T-helper 2 cell (primary cell): ENCODE measurements at regions not wholly inside any gene's neighbourhood (a gene's known extent, or its start where the extent isn't known, plus 50 kb on each side); places are given as distances from the start of the nearest gene placed in this dataset.

ENCODE experiments used
- DNase-seq, 5 experiments: peaks; one replicate each; pipeline versions ENCODE4 v3.0.0 to v3.0.0-alpha.2; 2012 to 2022

GRCh38 chr3:154538566-154539360, 108.8 kb upstream of the GPR149 start:
- no peak for DNase-seq

DNA sequence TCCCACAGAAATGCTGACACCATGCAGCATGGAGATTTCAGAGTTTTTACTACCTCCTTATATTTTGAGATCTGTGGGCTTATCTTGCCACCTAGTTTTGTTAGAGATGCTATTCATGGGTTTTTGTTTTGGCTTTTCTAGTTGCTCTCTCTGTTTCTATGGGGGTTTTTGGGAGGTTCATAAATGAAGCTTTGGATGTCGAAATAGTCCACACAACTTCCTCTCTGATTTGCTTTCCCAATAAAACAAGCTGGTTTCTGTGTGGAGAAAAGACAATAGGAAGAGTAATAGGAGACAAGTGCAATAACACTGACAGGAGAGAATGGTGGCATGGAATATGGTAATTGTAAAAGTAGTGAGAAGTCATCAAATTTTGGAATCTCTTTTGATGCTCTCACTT, 106.8 kb upstream of the GPR149 start:
- no peak for DNase-seq

GRCh38 chr3:154522036-154522602, 92.1 kb upstream of the GPR149 start:
- no peak for DNase-seq

DNA sequence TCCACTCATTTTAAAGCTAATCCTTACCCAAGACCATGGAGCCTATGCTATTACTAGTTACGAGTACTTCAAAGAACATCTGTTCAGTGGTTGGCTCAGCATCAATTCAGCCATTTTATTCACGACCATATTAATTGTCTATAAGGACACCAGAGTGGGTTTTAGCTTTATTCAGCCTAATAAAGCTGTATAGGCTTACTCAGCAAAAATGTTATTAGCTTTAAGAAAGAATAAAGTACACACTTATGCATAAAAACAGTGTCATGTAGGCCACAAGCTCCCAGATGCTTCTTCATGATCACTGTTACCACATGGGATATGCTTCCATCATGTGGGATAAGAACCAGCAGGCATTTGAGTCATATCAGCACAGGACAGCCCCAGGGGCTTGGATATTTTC, 87.4 kb upstream of the GPR149 start:
- DNase-seq, result no peak

DNA sequence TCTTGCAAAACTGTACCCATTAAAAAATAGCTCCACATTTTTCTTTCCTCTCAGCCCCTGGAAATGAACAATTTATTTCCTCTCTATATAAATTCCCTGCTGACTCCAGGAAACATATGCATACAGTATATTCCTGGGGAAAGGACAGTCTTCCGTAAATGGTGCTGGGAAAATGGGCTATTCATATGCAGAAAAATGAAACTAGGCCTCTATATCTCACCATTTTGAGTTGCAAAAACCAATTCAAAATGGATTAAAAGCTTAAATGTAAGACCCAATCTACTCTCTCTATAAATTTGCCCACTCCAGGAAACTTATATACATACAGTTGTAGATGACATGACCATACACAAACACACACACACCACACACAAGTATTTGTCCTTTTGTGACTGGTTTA, 85.9 kb upstream of the GPR149 start:
- DNase-seq, result no peak

GRCh38 chr3:154510780-154511179, 80.8 kb upstream of the GPR149 start:
- no peak for DNase-seq

DNA sequence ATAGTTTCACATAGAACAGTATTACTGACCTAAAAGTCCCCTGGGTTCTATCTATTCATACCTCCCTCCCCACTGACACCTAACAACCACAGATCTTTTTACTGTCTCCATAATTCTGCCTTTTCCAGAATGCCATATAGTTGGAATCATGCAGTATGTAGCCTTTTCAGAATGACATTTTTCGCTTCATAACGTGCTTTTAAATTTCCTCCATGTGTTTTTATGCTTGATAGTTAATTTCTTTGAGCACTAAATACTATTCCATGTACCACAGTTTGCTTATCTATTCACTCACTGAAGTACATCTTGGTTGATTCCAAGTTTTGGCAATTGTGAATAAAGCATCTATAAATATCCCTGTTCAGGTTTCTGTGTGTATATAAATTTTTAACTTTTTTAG, 77.7 kb upstream of the GPR149 start:
- DNase-seq, result no peak

- no peak for DNase-seq
Measured at GRCh38 chr3:154496978-154497377, 67.0 kb upstream of the GPR149 start.

- no peak for DNase-seq
Measured at GRCh38 chr3:154496540-154496939, 66.5 kb upstream of the GPR149 start.

DNA sequence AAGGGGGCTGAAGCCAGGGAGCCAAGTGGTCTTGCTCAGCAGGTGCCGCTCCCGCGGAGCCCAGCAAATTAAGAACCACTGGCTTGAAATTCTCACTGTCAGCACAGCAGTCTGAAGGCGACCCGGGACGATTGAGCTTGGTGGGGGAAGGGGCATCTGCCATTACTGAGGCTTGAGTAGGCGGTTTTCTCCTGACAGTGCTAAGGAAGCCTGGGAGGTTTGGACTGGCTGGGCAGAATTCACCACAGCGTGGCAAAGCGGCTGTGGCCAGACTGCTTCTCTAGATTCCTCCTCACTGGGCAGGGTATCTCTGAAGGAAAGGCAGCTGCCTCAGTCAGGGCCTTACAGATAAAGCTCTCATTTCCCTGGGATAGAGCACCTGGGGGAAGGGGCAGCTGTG, 57.0 kb upstream of the GPR149 start:
- DNase-seq, result no peak

DNA sequence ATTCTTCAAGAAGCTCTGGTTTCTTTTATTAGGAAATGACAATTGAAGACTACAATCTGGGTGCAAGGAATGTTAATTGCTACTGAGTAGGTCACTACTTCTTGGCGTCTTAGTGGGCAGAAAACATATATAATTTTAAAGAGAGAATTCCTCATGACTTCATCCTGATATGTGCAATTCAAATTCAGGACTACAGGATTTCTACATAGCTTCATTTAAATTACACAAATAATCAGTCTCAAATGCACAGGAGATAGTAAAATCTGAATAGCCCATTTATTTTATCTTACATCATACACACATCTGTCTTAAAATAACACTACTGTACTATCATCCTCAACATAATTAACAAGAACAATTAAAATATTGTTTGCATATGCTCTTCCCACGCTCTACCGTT, 52.5 kb upstream of the GPR149 start:
- DNase-seq, result no peak

- no peak for DNase-seq
Measured at GRCh38 chr3:154480033-154480432, 50.0 kb upstream of the GPR149 start.
